Glomerular visceral epithelial cell (primary cell): ENCODE measurements at regions not wholly inside any gene's neighbourhood (a gene's known extent, or its start where the extent isn't known, plus 50 kb on each side); places are given as distances from the start of the nearest gene placed in this dataset.

ENCODE experiments used
- DNase-seq: peaks from one replicate; pipeline ENCODE4 v3.0.0-alpha.2; 2016; ENCODE audit errors: extremely low spot score

DNA sequence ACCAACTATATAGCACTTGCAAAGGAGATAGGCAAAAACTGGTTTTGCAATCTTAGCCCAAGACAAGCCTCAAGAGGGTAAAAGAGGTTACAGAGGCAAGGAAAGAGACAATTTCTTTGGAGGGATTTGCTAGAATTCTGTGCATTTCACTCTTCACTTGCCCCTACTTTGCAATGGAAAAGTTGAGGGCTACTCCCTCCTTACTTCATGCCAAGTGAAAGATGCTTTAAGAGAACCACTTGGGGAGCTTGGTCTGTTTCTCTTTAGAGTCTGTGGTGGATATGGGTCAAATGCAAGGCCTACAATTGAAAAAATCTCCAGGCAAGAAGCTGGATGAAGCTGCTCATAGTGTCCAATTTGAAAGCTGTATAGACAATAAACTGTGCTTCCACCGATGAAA lies 167.7 kb upstream of the DIO2 start:
- no peak for DNase-seq

DNA sequence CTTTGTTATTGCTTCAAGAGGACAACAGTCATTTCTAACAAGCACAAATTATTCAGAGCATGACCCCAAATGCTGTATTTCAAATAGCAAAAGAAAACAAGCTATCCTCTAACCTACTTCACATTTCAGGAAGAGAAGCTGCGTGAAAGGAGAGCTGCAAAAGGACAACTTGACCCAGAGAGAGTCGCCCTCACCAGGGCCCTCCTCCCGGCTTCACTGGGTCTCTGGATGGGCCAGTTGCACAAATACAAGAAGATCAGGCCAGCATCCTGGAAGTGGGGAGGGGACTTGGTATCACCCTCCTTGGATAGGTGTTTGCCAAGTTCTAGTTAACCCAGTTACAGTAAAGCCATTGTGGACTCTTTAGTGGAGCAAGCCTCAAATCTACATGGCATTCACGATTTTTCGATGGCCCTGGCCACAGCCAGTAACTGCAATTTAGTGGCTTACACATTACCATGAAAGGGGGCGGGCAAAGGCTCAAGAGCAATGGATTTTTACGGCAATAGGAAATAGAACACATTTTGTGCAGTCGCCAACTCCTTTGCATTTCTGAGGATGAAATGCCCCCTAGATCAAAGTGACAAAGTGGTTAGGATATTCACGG lies 166.9 kb upstream of the DIO2 start:
- DNase-seq: no peak

DNA sequence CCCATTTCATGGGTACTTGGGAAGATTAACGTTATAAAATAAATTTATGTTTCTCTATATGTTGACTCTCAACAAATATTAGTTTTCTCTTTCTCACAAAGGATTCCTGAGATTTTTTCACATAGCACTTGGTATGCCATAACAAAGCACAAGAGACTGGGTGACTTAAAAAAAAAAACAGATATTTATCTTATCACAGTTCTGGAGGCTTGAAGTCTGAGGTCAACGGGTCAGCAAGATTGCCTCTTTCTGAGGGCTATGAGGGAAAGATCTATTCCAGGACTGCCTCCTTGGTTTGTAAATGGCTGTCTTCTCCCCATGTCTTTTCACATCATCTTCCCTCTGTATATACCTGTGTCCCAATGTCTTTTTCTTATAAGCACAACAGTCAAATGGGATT lies 153.5 kb upstream of the DIO2 start:
- no peak for DNase-seq

DNA sequence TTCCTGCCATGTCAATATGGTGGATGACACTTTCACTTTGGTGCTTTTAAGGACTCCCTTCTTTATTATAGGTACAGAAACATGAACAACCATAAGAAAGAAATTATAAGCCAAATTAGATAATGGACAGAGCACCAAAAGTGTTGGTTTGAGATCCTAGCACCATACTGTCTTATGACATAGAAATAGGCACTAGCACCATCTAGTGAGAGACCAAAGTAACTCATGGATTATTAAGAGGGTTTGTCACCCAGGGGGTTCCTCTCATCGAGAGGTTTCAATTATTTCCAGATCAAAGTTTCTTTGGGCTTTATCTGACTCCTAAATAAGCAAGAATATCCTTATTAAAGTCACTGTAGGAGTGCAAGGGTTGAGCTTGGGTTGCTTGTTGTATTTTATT lies 153.0 kb upstream of the DIO2 start:
- DNase-seq: no peak

DNA sequence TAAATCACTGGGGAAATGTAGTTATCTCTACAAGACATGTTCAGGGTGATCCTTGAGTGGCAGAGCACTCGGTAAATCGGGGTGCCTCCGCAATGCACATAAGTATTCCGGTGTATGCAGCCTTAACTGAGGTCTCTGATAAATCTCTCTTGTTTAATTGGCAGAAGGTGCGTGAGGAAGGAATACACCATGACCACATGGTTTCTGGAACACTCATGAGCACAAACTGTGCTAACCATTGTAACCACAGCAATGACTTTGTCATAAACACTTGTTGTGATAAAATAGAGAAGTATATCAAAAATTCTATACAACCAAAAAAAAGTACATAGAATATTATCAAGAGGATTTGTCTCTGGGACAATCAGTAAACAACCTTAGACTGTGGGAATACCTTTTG lies 146.8 kb upstream of the DIO2 start:
- no peak for DNase-seq

DNA sequence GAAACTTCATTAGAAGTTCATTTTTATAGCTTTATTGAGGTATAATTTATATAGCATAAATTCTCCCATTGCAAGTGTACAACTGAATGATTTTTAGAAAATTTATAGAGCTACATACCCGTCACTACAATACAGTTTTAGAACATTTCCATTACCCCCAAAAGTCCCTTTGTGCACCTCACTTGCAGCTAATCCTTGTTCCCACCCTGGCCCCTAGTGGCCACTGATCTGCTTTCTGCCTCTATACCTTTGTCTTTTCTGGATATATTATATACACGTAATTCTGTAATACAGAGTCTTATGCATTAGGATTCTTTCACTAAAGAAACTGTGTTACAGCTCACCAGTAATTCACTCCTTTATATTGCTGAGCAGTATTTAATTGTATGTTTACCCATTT lies 145.1 kb upstream of the DIO2 start:
- no peak for DNase-seq

DNA sequence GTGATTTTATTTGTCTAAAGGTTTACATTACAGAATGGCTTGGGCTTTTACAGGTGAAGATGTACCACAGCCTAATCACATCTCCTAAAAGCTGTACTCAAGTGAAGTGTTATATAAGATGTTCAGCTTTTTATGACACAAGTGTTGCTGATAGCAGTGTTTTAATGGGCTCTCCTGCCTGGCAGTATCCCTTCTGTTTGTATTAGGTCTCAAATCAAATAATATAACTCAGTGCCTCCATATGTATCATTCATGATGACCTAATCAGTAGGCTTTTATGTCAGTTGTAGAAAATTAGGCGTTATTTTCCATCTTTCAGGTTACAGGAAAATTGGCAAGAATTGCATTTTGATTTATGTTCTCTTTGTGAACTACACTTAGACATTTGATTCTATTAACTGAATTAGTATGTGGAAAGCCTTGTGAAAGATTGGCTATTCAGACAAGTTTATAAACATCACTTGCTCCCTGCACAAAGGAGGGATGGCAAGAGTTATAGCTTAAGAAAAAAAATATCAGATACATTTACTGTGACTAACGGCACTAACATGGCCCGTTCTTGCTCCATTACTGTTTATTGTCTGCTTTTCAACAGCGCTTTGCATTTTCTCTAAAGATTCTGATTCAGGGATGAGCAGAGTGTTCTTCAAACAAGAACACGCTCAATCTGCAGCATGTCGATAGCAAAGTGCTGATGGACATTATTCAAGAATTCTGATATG lies 143.7 kb upstream of the DIO2 start:
- DNase-seq: no peak

DNA sequence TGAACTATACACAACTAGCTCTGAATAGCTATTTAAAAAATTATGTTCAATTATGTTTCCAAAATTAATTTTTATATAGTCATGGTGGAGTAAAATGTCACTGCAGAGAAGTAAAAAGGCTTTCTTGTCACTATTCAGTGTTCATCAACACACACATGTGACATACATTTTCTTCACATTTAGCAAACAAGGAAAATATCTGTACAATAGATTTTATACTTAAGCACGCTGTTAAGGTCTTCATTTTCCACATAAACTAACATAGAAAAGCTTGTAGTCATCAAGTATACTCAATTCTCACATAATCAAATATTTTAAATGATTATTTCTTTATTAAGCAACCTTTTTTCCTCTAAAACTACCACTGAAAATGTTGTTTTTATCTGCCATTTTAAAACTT lies 141.2 kb upstream of the DIO2 start:
- no peak for DNase-seq

DNA sequence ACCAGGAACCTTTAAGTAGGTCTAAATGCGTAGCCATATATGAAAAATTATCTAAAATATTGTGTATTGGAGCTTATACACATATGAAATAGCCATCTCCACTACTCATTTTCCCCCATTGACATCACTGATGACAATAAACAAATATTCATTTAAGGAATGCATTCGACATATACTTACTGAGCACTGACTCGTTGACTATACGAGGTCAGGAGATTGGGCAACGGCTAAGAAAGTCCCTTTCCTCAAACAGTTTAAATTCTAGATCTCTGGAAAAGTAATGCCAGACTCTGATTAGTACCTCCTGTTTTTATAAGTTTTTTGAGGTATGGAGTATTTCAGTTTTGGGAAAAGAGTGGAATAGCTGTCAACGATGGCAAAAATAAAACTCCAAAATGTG lies 139.4 kb upstream of the DIO2 start:
- DNase-seq: no peak

DNA sequence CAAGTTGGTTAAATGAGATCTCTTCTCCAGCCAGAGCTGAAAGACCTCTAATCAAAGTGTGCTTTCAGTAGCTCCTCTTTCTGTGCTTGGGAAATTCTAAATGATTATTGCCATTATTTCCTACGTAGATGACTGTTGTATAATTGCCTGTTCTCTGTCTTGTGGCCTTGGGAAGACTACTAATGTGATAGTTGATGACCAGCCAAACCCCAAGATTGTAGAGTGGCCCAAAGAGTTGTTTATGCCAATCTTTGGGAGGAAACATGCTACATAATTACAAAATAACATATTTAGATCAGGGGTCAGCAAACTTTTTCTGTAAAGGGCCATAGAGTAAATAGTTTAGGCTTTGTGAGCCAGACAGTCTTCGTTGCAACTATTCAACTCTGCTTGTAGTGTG lies 135.1 kb upstream of the DIO2 start:
- no peak for DNase-seq

DNA sequence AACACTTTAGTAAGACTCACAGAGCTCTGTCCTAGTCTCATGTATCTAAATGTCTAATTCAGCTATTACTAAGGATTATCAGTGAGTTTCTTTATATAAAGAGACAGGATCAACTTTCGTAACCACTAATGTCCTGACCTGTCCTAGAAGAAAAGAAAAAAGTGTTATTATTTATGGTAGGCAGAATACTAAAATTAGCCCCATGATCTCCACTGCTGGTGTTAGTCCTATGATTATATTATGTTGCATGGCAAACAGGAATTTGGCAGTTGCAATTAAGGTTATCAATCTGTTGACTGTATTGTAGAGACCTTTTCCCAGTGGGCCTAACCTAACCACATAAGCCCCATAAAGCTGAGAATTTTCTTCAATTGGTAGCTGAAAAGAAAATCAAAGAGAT lies 132.9 kb upstream of the DIO2 start:
- no peak for DNase-seq

DNA sequence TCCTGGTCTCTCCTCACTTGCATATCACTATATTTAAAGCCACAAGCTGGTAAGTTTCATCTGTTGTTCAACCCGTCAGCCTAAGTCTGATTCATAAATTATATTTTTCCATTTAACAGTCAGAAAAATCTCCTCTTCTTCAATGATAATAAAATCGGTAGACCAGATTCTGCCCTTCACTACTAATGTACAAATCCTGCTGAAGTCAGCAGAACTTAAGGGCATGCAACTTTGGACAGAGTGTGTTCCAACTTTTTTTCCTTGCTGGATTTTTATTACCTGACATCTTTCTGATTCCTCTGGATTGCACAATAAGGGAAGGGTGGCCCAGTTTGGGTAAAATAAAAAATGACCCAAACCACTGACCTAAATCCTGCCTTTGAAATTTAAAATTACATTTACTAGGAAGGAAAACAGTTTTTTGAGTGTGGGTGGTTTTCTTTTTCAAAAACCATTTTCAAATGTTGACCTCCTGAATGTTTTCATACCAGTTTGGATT lies 125.4 kb upstream of the DIO2 start:
- no peak for DNase-seq

DNA sequence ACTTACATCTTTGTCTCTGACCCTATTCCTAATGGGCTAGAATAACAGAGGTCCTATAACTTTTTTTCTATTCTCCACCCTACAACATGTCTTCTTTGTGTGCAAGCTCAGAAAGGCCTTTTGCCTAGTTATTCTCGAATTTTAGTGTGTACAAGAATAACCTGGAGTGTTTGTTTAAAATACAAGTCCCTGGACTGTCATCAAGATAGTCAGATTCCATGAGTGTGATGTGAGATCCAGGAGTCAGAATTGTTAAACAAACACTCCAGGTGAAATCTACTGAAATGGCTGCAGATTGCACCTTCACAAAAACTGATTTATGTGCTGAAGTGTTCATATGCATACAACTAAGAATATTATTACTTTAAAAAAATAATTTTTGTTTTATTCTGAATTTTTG lies 114.4 kb upstream of the DIO2 start:
- no peak for DNase-seq

DNA sequence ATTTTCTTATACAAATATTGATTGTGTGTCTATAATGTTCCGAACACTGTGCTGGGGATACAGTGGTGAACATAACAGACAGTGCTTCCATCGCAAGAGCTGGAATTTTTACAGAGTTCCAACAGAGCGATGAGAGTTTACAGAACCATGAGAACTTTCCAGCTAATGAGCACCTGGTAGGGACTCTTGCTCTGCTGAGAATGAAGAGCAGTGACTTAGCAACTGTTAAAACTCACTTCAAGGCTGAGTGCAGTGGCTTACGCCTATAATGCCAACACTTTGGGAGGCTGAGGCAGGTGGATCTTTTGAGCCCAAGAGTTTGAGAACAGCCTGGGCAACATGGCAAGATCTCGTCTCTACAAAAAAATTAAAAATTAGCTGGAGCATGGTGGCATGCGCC lies 113.8 kb upstream of the DIO2 start:
- DNase-seq: no peak

DNA sequence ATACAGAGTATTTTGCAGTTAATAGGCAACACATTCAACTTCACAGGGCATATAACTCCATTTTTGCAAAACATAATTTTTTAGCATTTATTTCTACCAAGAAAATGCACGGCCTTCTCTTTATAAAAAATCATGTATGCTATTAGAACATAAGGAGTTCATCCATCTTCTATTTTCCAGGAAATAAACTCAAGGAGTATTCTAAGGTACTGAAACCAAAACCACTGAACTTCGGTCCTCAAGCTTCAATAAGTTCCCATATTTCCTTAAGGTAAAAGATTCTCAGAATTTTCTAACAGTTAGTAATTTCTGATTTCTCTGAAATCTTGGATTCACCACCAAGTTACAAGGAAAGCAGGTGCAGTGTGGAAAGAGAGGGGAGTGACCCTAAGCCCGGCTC lies 113.3 kb upstream of the DIO2 start:
- DNase-seq: no peak

DNA sequence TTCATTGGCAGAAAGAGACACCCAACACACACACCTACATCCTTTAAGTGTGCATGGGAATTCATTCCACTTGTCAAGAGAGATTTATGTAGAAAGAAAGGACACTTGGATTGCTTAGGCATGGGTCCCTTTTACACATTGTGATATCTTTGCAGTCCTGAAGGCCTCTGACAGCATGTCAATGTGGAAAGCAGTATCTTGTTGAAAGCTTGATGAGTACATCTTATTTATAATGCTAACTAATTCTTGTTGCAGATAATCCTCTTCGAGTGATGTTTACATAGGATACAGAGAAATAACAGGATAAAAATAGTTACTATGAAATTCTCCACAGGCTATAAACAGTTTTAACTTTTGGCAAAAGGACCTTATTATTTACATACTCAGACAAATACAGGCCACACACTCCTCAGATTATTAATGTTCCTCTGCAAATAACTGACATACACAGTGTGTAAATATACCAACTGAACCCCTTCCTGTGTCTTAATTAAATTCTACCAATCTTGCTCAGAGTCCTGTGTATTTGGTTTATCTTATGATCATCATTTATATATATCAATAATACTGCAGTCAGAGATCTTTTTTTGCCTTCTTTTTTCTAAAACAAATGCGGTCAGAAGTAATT lies 111.8 kb upstream of the DIO2 start:
- no peak for DNase-seq

DNA sequence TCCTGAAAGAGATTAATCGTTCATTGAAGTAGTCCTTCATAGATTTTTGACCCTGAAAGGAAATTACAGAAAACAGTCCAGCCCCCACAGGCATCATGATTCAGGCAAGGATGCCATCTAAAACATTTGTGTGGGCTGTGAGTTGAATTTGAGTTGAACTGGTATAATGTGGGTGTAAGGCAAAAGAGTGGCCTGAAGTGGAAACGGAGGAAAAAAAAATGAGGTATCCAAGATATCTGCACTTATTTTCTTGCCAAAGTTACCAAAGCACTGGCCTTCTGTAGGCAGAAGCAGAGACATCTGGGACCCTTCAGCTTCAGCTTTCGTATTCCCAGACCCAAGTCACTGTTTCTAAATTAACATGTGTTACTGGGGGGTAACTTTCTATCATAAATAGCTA lies 105.1 kb upstream of the DIO2 start:
- DNase-seq: no peak

DNA sequence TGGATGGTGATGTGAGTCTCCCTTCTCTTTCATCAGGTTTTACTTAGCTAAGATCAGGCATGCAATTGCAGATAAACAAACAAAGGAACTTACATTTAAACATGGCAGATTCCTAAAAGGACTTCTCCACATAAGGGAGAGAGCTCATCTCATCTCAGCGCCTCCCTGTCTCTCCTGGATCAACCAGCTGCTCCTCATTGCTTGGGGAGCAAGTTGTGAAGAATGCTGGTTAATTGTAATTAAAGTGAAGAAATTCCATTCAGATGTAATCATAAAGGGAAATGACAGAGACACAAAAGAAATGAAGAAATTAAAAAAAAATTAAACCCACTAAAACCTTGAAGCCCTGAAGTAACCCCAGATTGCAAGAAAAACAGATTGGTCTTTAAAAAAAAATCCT lies 104.4 kb upstream of the DIO2 start:
- no peak for DNase-seq

DNA sequence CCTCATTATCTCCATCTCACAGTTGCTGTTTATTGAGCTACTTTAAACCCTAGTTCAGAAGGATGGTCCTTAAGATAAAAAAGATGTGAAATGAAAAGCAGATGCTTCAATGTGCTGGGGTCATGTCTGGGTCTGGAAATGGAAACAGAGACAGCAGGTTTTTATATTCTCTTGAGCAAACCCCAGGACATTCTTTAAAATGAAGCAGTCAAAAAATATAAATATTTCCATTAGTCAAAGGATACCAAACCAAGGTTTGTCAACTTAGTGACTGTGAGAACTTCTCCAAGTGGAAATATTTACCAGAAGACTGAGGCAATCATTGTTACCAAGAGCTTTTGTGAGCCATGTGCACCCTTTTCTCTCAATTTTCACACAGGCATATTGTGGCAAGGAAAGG lies 102.5 kb upstream of the DIO2 start:
- no peak for DNase-seq

DNA sequence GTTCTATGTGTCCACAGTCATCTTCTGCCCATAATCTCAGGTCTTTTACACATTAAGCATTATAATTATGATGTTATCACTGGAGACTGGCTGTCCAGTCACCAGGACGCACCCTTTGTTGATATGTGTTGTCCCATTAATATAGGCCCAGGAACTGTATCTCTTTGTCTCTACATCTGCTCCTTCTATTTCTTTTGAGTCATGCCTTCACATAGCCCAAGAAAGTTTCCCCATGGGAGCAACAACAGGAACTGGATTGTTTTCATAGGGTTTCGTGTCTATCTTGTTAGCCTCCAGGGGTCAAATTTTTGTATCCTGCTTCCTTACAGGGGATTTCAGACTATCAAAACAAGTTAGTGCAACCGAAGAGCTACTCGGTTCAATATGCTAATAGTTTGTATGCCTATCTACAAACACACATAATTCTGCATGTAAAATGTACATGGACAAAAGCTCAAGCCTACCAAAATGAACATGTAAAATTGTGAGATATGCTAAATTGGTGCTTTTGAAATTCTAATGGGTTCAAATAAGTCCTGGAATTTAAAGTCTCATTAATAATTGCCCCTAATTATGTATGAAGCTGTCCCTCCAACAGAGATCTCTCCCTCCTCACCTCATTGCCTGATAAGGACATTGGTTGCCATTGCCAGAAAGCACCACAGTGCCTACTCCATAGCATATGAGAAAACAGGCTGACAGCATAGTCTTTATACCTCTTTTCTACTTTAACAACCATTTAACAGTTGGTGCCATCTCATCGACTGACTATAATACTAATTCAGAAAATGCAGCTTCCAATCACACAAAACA lies 99.8 kb upstream of the DIO2 start:
- no peak for DNase-seq

DNA sequence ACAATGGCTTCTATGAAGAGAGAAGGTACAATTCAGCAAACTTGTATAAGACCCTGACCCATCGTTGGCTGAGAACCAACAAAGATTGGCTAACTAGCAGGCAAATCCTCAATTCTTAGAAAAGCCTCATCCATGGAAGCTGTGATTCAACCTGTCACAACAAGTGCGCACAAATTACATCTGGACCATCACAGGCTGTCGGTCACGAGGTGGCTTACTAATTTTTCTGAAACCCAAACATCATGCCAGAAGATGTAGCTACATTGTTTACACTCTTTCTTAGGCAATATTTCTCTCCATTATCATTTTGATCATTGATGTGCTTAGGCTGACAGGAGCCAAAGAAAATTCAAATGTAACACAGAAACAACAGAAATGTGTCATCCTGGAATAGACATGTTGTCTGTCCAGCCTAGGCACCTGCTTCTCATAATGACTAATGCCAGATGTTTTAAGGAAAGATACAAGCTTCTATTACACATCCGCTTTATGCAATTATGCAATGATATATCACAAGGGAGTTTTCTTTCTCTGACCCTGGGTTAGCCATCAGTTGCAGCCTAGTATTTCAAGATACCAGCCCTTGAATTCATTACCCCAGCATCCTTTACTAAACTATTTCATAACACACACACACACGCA lies 92.9 kb upstream of the DIO2 start:
- no peak for DNase-seq

DNA sequence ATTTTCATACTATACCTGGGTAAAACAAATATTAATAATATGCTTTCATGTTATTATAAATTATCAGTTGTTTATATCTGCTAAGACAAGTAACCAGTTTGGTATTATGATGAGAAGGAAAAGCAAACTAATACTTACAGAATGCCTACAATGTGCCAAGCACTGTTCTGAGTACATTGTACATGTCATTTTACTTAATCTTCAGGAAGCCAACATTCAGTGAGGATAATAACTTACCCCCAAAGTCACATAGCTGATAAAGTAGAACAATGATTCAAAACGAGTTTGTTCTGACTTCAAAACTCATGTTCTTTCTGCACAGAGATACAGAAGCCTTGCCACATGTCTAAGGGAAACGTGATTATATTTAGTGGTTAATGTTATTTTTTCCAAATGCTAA lies 89.0 kb upstream of the DIO2 start:
- no peak for DNase-seq
